Esophagus squamous epithelium (tissue), 5 donors: ENCODE measurements at regions not wholly inside any gene's neighbourhood (a gene's known extent, or its start where the extent isn't known, plus 50 kb on each side); places are given as distances from the start of the nearest gene placed in this dataset.

Experiments
- DNase-seq: peaks from one replicate; lab custom pipeline; 2025; lab: John Stamatoyannopoulos, UW
- H3K27ac ChIP-seq, 4 donors: fragments of 200-600 bp; sonication (generic); one replicate each; pipeline ENCODE4 v1.5.1; 2016 to 2019; ENCODE audit warnings: mild to moderate bottlenecking in 1 of 4
- H3K27me3 ChIP-seq, 4 donors: fragments of 200-600 bp; sonication (generic); 1 replicate in 3 of 4; 2 replicates in 1 of 4; pipeline versions ENCODE4 v1.5.1 to v1.6.0; 2017 to 2021; ENCODE audit warnings: antibody characterized with exemption in 1 of 4
- H3K36me3 ChIP-seq, 3 donors: fragments of 200-600 bp; sonication (generic); one replicate each; pipeline ENCODE4 v1.5.1; 2016 to 2019
- H3K4me1 ChIP-seq, 3 donors: fragments of 200-600 bp; sonication (generic); one replicate each; pipeline ENCODE4 v1.5.1; 2017 to 2019
- H3K4me3 ChIP-seq, 4 donors: fragments of 200-600 bp; sonication (generic); 1 replicate in 3 of 4; 2 replicates in 1 of 4; pipeline ENCODE4 v1.5.1; 2016 to 2019; ENCODE audit warnings: mild to moderate bottlenecking in 2 of 4, moderate library complexity in 1 of 4
- H3K9me3 ChIP-seq, 3 donors: fragments of 200-600 bp; sonication (generic); one replicate each; pipeline ENCODE4 v1.5.1; 2016 to 2019
- POLR2A ChIP-seq, 4 donors: fragments of 450-650 bp; IDR thresholded peaks; one replicate each; pipeline ENCODE4 v1.6.1; 2017; ENCODE audit warnings: antibody characterized with exemption in 4 of 4, mild to moderate bottlenecking in 4 of 4, moderate library complexity in 3 of 4
- WGBS, 2 donors: methylation state at CpG; one replicate each; pipeline ENCODE4 v1.1.5; 2018; 5-methylcytosine and 5-hydroxymethylcytosine counted together
- intact Hi-C: fragments of 100-400 bp; cut with DNase I; formaldehyde crosslinking; loops from one replicate; pipeline ENCODE4 v1.15.0; 2022
- TF ChIP-seq, protein P1 (sequence below), 6 experiments: fragments of 450-650 bp in 4 of 6; fragments of 200-600 bp in 2 of 6; sonication (generic) in 2 of 6; IDR thresholded peaks; one replicate each; pipeline ENCODE4 v1.5.1; 2016 to 2019; ENCODE audit warnings: antibody characterized with exemption in 6 of 6, mild to moderate bottlenecking in 4 of 6, moderate library complexity in 4 of 6
- donor health status: DM: yes; HTN: yes; CAD: no.

- Histone ChIP-seq H3K9me3 (no peaks in the 10 kb centered on the region), H3K27ac (no peak overlapping the region), H3K4me1 (no peaks in the 10 kb centered on the region), H3K36me3 (no peaks in the 10 kb centered on the region), H3K4me3 (no peak overlapping the region), H3K27me3 (no peaks in the 10 kb centered on the region)
- no peak for DNase-seq
- intact Hi-C loops, result no loop called here
- TF ChIP-seq, protein P1, sequence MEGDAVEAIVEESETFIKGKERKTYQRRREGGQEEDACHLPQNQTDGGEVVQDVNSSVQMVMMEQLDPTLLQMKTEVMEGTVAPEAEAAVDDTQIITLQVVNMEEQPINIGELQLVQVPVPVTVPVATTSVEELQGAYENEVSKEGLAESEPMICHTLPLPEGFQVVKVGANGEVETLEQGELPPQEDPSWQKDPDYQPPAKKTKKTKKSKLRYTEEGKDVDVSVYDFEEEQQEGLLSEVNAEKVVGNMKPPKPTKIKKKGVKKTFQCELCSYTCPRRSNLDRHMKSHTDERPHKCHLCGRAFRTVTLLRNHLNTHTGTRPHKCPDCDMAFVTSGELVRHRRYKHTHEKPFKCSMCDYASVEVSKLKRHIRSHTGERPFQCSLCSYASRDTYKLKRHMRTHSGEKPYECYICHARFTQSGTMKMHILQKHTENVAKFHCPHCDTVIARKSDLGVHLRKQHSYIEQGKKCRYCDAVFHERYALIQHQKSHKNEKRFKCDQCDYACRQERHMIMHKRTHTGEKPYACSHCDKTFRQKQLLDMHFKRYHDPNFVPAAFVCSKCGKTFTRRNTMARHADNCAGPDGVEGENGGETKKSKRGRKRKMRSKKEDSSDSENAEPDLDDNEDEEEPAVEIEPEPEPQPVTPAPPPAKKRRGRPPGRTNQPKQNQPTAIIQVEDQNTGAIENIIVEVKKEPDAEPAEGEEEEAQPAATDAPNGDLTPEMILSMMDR (IDR thresholded peaks at IDR 0.05), result no peak
- TF ChIP-seq POLR2A (IDR thresholded peaks at IDR 0.05), result no peak
- WGBS, 2 donors, result 36% methylated on average over 3 of the region's 3 CpGs
These were observed 342.1 kb upstream of the SOX2 start for GRCh38 chr3:181369637-181370036.

GRCh38 chr3:181363231-181363630 lies 348.5 kb upstream of the SOX2 start:
- intact Hi-C loops, result no loop called here
- Histone ChIP-seq H3K9me3 (no peaks in the 10 kb centered on the region), H3K4me3 (no peak overlapping the region), H3K27me3 (no peaks in the 10 kb centered on the region), H3K27ac (no peak overlapping the region), H3K36me3 (no peaks in the 10 kb centered on the region), H3K4me1 (no peaks in the 10 kb centered on the region)
- TF ChIP-seq POLR2A (IDR thresholded peaks at IDR 0.05), result no peak
- TF ChIP-seq, protein P1 (IDR thresholded peaks at IDR 0.05), result no peak
- no peak for DNase-seq
- 17 to 44% methylated on average over 1 of the region's 1 CpG for WGBS, 2 donors

DNA sequence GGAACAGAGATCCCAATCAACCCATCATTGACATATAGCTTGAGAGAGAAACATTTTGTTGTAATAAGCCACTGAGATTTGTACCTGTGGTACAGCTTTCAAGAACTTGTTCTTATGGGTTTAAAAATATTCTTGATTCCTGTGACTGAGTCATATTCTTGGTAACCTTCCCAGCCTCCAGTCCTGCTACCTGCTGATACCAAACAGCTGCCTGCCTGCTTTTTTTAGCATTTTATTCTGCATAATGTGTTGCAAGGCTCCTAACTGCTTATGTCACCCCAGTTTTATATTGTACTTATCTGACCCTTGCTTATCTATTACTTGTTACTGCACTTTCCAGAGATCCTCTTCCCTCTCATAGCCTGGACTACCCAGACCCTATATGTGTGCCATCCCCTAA lies 349.3 kb upstream of the SOX2 start:
- Histone ChIP-seq H3K27ac (no peak overlapping the region), H3K9me3 (no peaks in the 10 kb centered on the region), H3K36me3 (no peaks in the 10 kb centered on the region), H3K4me3 (no peak overlapping the region), H3K4me1 (no peaks in the 10 kb centered on the region), H3K27me3 (no peaks in the 10 kb centered on the region)
- TF ChIP-seq, protein P1 (IDR thresholded peaks at IDR 0.05), result no peak
- no peak for TF ChIP-seq POLR2A (IDR thresholded peaks at IDR 0.05)
- intact Hi-C loops, result no loop called here
- DNase-seq, result no peak

GRCh38 chr3:181358562-181358961 lies 353.2 kb upstream of the SOX2 start:
- TF ChIP-seq POLR2A (IDR thresholded peaks at IDR 0.05), result no peak
- TF ChIP-seq, protein P1 (IDR thresholded peaks at IDR 0.05), result no peak
- intact Hi-C loops, result no loop called here
- H3K9me3 ChIP-seq, result no peaks in the 10 kb centered on the region
- H3K4me3 ChIP-seq, result no peak overlapping the region
- no peaks in the 10 kb centered on the region for H3K4me1 ChIP-seq
- H3K36me3 ChIP-seq, result no peaks in the 10 kb centered on the region
- no peak overlapping the region for H3K27ac ChIP-seq
- DNase-seq, result no peak
- WGBS, 2 donors, result 71 to 72% methylated on average over 3 of the region's 3 CpGs
- H3K27me3 ChIP-seq, result no peaks in the 10 kb centered on the region

GRCh38 chr3:181358060-181358459 lies 353.7 kb upstream of the SOX2 start:
- no peaks in the 10 kb centered on the region for H3K4me1 ChIP-seq
- WGBS, 2 donors, result 13 to 25% methylated on average over 1 of the region's 1 CpG

More at GRCh38 chr3:181358060-181358459, 353.7 kb upstream of the SOX2 start:
- TF ChIP-seq, protein P1 (IDR thresholded peaks at IDR 0.05), result no peak
- TF ChIP-seq POLR2A (IDR thresholded peaks at IDR 0.05), result no peak
- Histone ChIP-seq H3K27me3 (no peaks in the 10 kb centered on the region), H3K36me3 (no peaks in the 10 kb centered on the region), H3K27ac (no peak overlapping the region), H3K9me3 (no peaks in the 10 kb centered on the region), H3K4me3 (no peak overlapping the region)
- intact Hi-C loops, result no loop called here
- DNase-seq, result no peak
